Hepatocyte (in vitro differentiated cells): ENCODE measurements at regions not wholly inside any gene's neighbourhood (a gene's known extent, or its start where the extent isn't known, plus 50 kb on each side); places are given as distances from the start of the nearest gene placed in this dataset.

Experiments used
- DNase-seq: peaks from one replicate; pipeline ENCODE4 v3.0.0-alpha.2; 2016; ENCODE audit warnings: low spot score
- H2AFZ ChIP-seq: fragments of 200-600 bp; sonication (generic); 2 replicates; pipeline ENCODE4 v1.6.0; 2016; ENCODE audit warnings: antibody characterized with exemption, mild to moderate bottlenecking
- H3K27ac ChIP-seq: fragments of 200-600 bp; sonication (generic); 2 replicates; pipeline ENCODE4 v1.5.1; 2016; ENCODE audit warnings: mild to moderate bottlenecking
- H3K27me3 ChIP-seq: fragments of 200-600 bp; sonication (generic); 2 replicates; pipeline ENCODE4 v1.6.1; 2016
- H3K36me3 ChIP-seq: fragments of 200-600 bp; sonication (generic); replicated peaks from 2 replicates; pipeline ENCODE4 v1.5.1; 2016; ENCODE audit warnings: low read depth; ENCODE audit not compliant: insufficient read depth
- H3K4me1 ChIP-seq: fragments of 200-600 bp; sonication (generic); 2 replicates; pipeline ENCODE4 v1.5.1; 2016; ENCODE audit warnings: mild to moderate bottlenecking, moderate library complexity; ENCODE audit not compliant: insufficient read depth
- H3K4me2 ChIP-seq: fragments of 200-600 bp; sonication (generic); 2 replicates; pipeline ENCODE4 v1.6.0; 2016
- H3K4me3 ChIP-seq: fragments of 200-600 bp; sonication (generic); 2 replicates; pipeline ENCODE4 v1.5.1; 2016; ENCODE audit warnings: mild to moderate bottlenecking
- H3K79me2 ChIP-seq: fragments of 200-600 bp; sonication (generic); 2 replicates; pipeline ENCODE4 v1.6.0; 2017; ENCODE audit warnings: mild to moderate bottlenecking
- H3K9me2 ChIP-seq: fragments of 200-600 bp; sonication (generic); replicated peaks from 2 replicates; pipeline ENCODE4 v1.6.0; 2017; ENCODE audit warnings: mild to moderate bottlenecking; ENCODE audit not compliant: insufficient read depth
- H3K9me3 ChIP-seq: fragments of 200-600 bp; sonication (generic); 2 replicates; pipeline ENCODE4 v1.5.1; 2016; ENCODE audit warnings: low read depth, mild to moderate bottlenecking
- H4K20me1 ChIP-seq: fragments of 200-600 bp; sonication (generic); 2 replicates; pipeline ENCODE4 v1.6.0; 2016; ENCODE audit warnings: mild to moderate bottlenecking; ENCODE audit not compliant: insufficient read depth, poor library complexity, severe bottlenecking
- CTCF ChIP-seq: fragments of 200-600 bp; sonication (generic); IDR thresholded peaks from 2 replicates; pipeline ENCODE4 v1.5.1; 2016; ENCODE audit warnings: antibody characterized with exemption, mild to moderate bottlenecking; ENCODE audit not compliant: poor library complexity
- EZH2 ChIP-seq: fragments of 200-600 bp; sonication (generic); IDR thresholded peaks from 2 replicates; pipeline ENCODE4 v1.6.1; 2016; ENCODE audit warnings: antibody characterized with exemption, mild to moderate bottlenecking, borderline replicate concordance
- EZH2phosphoT487 ChIP-seq: fragments of 200-600 bp; sonication (generic); IDR thresholded peaks from one replicate; pipeline ENCODE4 v1.6.1; 2018; ENCODE audit warnings: antibody characterized with exemption, mild to moderate bottlenecking, low read depth, moderate library complexity; ENCODE audit not compliant: unreplicated experiment, severe bottlenecking
- WGBS: methylation state at CpG from one replicate; pipeline ENCODE4 v1.1.6; 2016; ENCODE audit warnings: low lambda C conversion rate; ENCODE audit errors: missing lambda C conversion rate; 5-methylcytosine and 5-hydroxymethylcytosine counted together

GRCh38 chr10:52952391-52953055 lies 179.9 kb upstream of the MBL2 start:
- Histone ChIP-seq H3K4me2 (no peak overlapping the region), H3K27me3 (no peaks in the 10 kb centered on the region), H2AFZ (no peak overlapping the region), H3K27ac (no peak overlapping the region), H3K79me2 (no peaks in the 10 kb centered on the region), H3K9me2 (no peaks in the 10 kb centered on the region), H3K36me3 (no peaks in the 10 kb centered on the region), H3K4me1 (peaks cover 14% of the 10 kb centered on the region), H3K4me3 (no peak overlapping the region), H4K20me1 (no peaks in the 10 kb centered on the region), H3K9me3 (no peaks in the 10 kb centered on the region)
- TF ChIP-seq EZH2phosphoT487 (no peak), EZH2 (no peak), CTCF (no peak)
- 53% methylated on average over 9 of the region's 9 CpGs for WGBS
- no peak for DNase-seq

- no peaks in the 10 kb centered on the region for H3K79me2 ChIP-seq
- H3K9me3 ChIP-seq: no peaks in the 10 kb centered on the region
- DNase-seq: peak; percentile 77
- no peak overlapping the region for H3K27ac ChIP-seq
- WGBS: 56% methylated on average over 5 of the region's 5 CpGs
- H3K4me1 ChIP-seq: peaks cover 13% of the 10 kb centered on the region
- H3K9me2 ChIP-seq: no peaks in the 10 kb centered on the region
- H3K4me3 ChIP-seq: no peak overlapping the region
- no peaks in the 10 kb centered on the region for H3K27me3 ChIP-seq
- H3K36me3 ChIP-seq: no peaks in the 10 kb centered on the region
- no peaks in the 10 kb centered on the region for H4K20me1 ChIP-seq
- H3K4me2 ChIP-seq: no peak overlapping the region
- TF ChIP-seq CTCF (peak; percentile 61), EZH2phosphoT487 (no peak)
- no peak overlapping the region for H2AFZ ChIP-seq
These were observed 179.2 kb upstream of the MBL2 start for GRCh38 chr10:52951824-52952223.

GRCh38 chr10:52950578-52950977 lies 178.0 kb upstream of the MBL2 start:
- H3K4me2 ChIP-seq: no peak overlapping the region
- no peaks in the 10 kb centered on the region for H3K79me2 ChIP-seq
- H3K4me3 ChIP-seq: no peak overlapping the region
- H3K9me2 ChIP-seq: no peaks in the 10 kb centered on the region
- no peaks in the 10 kb centered on the region for H4K20me1 ChIP-seq
- no peaks in the 10 kb centered on the region for H3K36me3 ChIP-seq
- H3K27me3 ChIP-seq: no peaks in the 10 kb centered on the region
- peaks cover 5% of the 10 kb centered on the region for H3K4me1 ChIP-seq
- TF ChIP-seq EZH2phosphoT487 (no peak), EZH2 (no peak), CTCF (no peak)
- WGBS: 94% methylated on average over 5 of the region's 5 CpGs
- H3K27ac ChIP-seq: no peak overlapping the region
- H2AFZ ChIP-seq: no peak overlapping the region
- H3K9me3 ChIP-seq: no peaks in the 10 kb centered on the region
- DNase-seq: no peak
